Heart left ventricle (tissue), 16 donors: ENCODE measurements at regions not wholly inside any gene's neighbourhood (a gene's known extent, or its start where the extent isn't known, plus 50 kb on each side); places are given as distances from the start of the nearest gene placed in this dataset.

Source experiments
- ATAC-seq, 4 donors: fragments of 200-7000 bp; cut with Tn5 transposase; one replicate each; pipeline ENCODE4 v1.9.1; 2020 to 2022; ENCODE audit warnings: moderate library complexity in 4 of 4, mild to moderate bottlenecking in 3 of 4, moderate number of reproducible peaks in 1 of 4
- DNase-seq, 5 donors: peaks; one replicate each; pipeline ENCODE4 v3.0.0-alpha.2; 2020
- H3K27ac ChIP-seq, 12 donors: fragments of 200-600 bp; sonication (generic) in 4 of 12; one replicate each; pipeline versions ENCODE4 v1.5.0 to v1.8.0; 2016 to 2022; ENCODE audit warnings: mild to moderate bottlenecking in 2 of 12
- H3K27me3 ChIP-seq, 9 donors: fragments of 200-600 bp; sonication (generic) in 2 of 9; one replicate each; pipeline versions ENCODE4 v1.5.1 to v1.8.0; 2016 to 2022; ENCODE audit warnings: mild to moderate bottlenecking in 3 of 9
- H3K36me3 ChIP-seq, 9 donors: fragments of 200-600 bp; sonication (generic) in 2 of 9; one replicate each; pipeline versions ENCODE4 v1.5.0 to v1.8.0; 2018 to 2022; ENCODE audit warnings: mild to moderate bottlenecking in 2 of 9
- H3K4me1 ChIP-seq, 12 donors: fragments of 200-600 bp; sonication (generic) in 4 of 12; one replicate each; pipeline versions ENCODE4 v1.5.0 to v1.8.0; 2016 to 2022; ENCODE audit warnings: mild to moderate bottlenecking in 3 of 12
- H3K4me3 ChIP-seq, 12 donors: fragments of 200-600 bp; sonication (generic) in 4 of 12; one replicate each; pipeline versions ENCODE4 v1.5.0 to v1.8.0; 2017 to 2022; ENCODE audit warnings: mild to moderate bottlenecking in 9 of 12, moderate library complexity in 4 of 12
- H3K9me3 ChIP-seq, 12 donors: fragments of 200-600 bp; sonication (generic) in 4 of 12; one replicate each; pipeline versions ENCODE4 v1.5.0 to v1.8.0; 2016 to 2022; ENCODE audit warnings: mild to moderate bottlenecking in 1 of 12
- CTCF ChIP-seq, 12 donors: fragments of 200-600 bp; sonication (generic) in 4 of 12; IDR thresholded peaks; one replicate each; pipeline versions ENCODE4 v1.5.0 to v1.8.0; 2018 to 2022; ENCODE audit warnings: antibody characterized with exemption in 12 of 12, mild to moderate bottlenecking in 5 of 12
- POLR2A ChIP-seq, 2 donors: fragments of 450-650 bp; IDR thresholded peaks; one replicate each; pipeline ENCODE4 v1.6.1; 2017; ENCODE audit warnings: antibody characterized with exemption in 2 of 2, mild to moderate bottlenecking in 2 of 2, moderate library complexity in 2 of 2
- WGBS, 4 donors: extraction: QIAGEN DNeasy Blood & Tissue Kit in 2 of 4; methylation state at CpG; one replicate each; pipeline versions ENCODE4 v1.1.5 to v1.1.7; 2013 to 2018; 5-methylcytosine and 5-hydroxymethylcytosine counted together
- intact Hi-C, 10 donors: fragments of 100-400 bp; cut with DNase I; formaldehyde crosslinking; loops; one replicate each; pipeline versions ENCODE4 v1.11.1 to v1.14.2; 2022
- donor health status: ischemic (EF 13 %, LVEDD 7.1; RV severe dilation, severe dysfunction).
- donor health status: healthy with polysubstance abuse.
- donor health status: DM: no; HTN: yes; CAD: no.
- donor health status: DM: no; HTN: no; CAD: no.
- donor health status: ischemic (EF 25% LVEDD 6.9; RV normal size, moderate dysfunction).
- donor health status: ischemic (EF 25% LVEDD 5.7; RV mildly dilated, moderate dysfunction).
- donor health status: healthy.
- donor health status: DM: yes; HTN: yes; CAD: no.
- donor health status: ischemic (EF 35%, LVEDD 5.7; RV mildly dilated, moderate dysfunction).
- donor health status: nonischemic (EF 11% LVEDD 7.7; RV severe dilation, severe dysfunction).
- donor health status: DM: yes; HTN: yes; CAD: no.
- donor health status: PGD.
- donor health status: ischemic (EF 29% LVEDD 5.4; RV normal size, mild dysfunction).
- donor health status: nonischemic (EF 23%, LVEDD 6.1; RV moderate dilation, normal function).

- ATAC-seq, result no peak
- peaks cover 0 to 12% (median 0%) of the 10 kb centered on the region in 12 donors for H3K9me3 ChIP-seq
- TF ChIP-seq POLR2A (IDR thresholded peaks at IDR 0.05) (no peak), CTCF (IDR thresholded peaks at IDR 0.05) (no peak)
- DNase-seq, result no peak
- H3K36me3 ChIP-seq, result no peaks in the 10 kb centered on the region
- H3K4me3 ChIP-seq, result no peak overlapping the region
- intact Hi-C loops, result no loop called here
- no peak overlapping the region for H3K27ac ChIP-seq
- WGBS, 4 donors, result 74 to 89% (median 82%) methylated on average over 1 of the region's 1 CpG
- H3K27me3 ChIP-seq, result no peaks in the 10 kb centered on the region
- H3K4me1 ChIP-seq, result no peaks in the 10 kb centered on the region
These were observed 158.8 kb upstream of the GADL1 start for GRCh38 chr3:31053299-31053698.

- H3K27me3 ChIP-seq, result no peaks in the 10 kb centered on the region
- no peak overlapping the region for H3K27ac ChIP-seq
- no peak for ATAC-seq
- H3K36me3 ChIP-seq, result no peaks in the 10 kb centered on the region
- 89 to 95% (median 91%) methylated on average over 6 of the region's 6 CpGs for WGBS, 4 donors
- no peak for DNase-seq
- no peak overlapping the region for H3K4me3 ChIP-seq
- H3K9me3 ChIP-seq, result peaks cover 0 to 19% (median 3%) of the 10 kb centered on the region in 12 donors
- H3K4me1 ChIP-seq, result no peaks in the 10 kb centered on the region
- TF ChIP-seq CTCF (IDR thresholded peaks at IDR 0.05) (no peak), POLR2A (IDR thresholded peaks at IDR 0.05) (no peak)
- intact Hi-C loops, result no loop called here
These were observed 159.6 kb upstream of the GADL1 start for GRCh38 chr3:31054032-31054431.

DNA sequence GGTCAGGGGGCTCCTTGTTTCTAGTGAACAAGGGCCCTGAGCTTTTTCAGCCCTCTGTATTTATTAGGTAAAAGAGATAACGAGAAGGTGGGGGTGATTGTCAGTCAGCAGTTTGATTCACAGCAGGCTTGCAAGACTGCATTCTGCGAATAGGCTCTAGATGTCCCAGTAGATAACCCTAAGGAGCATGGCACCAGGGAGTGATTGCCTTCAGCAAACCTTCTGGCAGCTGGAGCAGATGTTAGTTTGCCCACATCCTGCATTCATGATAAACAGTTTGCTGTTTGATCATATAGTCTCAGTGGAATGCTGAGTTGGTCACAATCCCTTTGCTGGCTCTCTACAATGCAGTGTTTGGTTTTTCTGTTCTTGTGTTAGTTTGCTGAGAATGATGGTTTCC lies 161.3 kb upstream of the GADL1 start:
- no peak for TF ChIP-seq CTCF (IDR thresholded peaks at IDR 0.05)
- ATAC-seq (no peak), DNase-seq (no peak)
- 63 to 86% (median 77%) methylated on average over 2 of the region's 2 CpGs for WGBS, 4 donors
- H3K36me3 ChIP-seq, result no peaks in the 10 kb centered on the region
- no peak overlapping the region for H3K27ac ChIP-seq
- no peaks in the 10 kb centered on the region for H3K27me3 ChIP-seq
- H3K9me3 ChIP-seq, result peaks cover 0 to 28% (median 4%) of the 10 kb centered on the region in 12 donors
- intact Hi-C loops, result no loop called here
- H3K4me3 ChIP-seq, result no peak overlapping the region
- no peaks in the 10 kb centered on the region for H3K4me1 ChIP-seq

GRCh38 chr3:31057891-31058290 lies 163.4 kb upstream of the GADL1 start:
- Histone ChIP-seq H3K9me3 (peaks cover 0 to 22% (median 2%) of the 10 kb centered on the region in 12 donors), H3K27ac (no peak overlapping the region), H3K27me3 (no peaks in the 10 kb centered on the region), H3K36me3 (no peaks in the 10 kb centered on the region), H3K4me1 (no peaks in the 10 kb centered on the region), H3K4me3 (no peak overlapping the region)
- WGBS, 4 donors, result 38 to 86% (median 62%) methylated on average over 3 of the region's 3 CpGs
- no peak for ATAC-seq
- TF ChIP-seq CTCF (IDR thresholded peaks at IDR 0.05), result no peak
- DNase-seq, result no peak
- intact Hi-C loops, result no loop called here
